Upper lobe of left lung (tissue), 4 donors: ENCODE measurements at regions not wholly inside any gene's neighbourhood (a gene's known extent, or its start where the extent isn't known, plus 50 kb on each side); places are given as distances from the start of the nearest gene placed in this dataset.

ENCODE experiments used
- POLR2A ChIP-seq, 4 donors: fragments of 450-650 bp; IDR thresholded peaks; one replicate each; pipeline ENCODE4 v1.5.1; 2016 to 2017; ENCODE audit warnings: antibody characterized with exemption in 4 of 4, mild to moderate bottlenecking in 2 of 4
- TF ChIP-seq, protein P1 (sequence below), 6 experiments: fragments of 450-650 bp in 4 of 6; fragments of 200-600 bp in 2 of 6; sonication (generic) in 2 of 6; IDR thresholded peaks; one replicate each; pipeline ENCODE4 v1.5.1; 2016 to 2019; ENCODE audit warnings: antibody characterized with exemption in 6 of 6

DNA sequence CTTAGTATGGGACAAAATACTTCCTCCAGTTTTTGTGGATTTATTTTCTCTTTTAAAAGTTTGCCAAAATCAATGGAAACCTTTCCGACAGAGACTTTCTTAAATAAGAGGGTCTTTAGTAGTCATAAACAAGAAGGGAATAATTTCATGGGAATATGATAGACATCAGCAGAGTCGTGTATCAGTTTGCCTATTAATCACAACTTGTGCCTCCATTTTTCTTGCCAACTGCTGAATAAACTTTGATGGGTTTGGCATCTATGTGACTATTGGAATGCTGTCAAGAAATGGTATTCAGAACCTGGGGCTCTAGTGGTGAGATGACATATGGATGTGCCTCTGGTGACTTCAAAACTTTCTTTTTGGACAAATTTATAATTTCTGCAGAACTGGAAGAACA lies 1668.2 kb downstream of the MAT2B start:
- no peak for TF ChIP-seq POLR2A (IDR thresholded peaks at IDR 0.05)
- TF ChIP-seq, protein P1, sequence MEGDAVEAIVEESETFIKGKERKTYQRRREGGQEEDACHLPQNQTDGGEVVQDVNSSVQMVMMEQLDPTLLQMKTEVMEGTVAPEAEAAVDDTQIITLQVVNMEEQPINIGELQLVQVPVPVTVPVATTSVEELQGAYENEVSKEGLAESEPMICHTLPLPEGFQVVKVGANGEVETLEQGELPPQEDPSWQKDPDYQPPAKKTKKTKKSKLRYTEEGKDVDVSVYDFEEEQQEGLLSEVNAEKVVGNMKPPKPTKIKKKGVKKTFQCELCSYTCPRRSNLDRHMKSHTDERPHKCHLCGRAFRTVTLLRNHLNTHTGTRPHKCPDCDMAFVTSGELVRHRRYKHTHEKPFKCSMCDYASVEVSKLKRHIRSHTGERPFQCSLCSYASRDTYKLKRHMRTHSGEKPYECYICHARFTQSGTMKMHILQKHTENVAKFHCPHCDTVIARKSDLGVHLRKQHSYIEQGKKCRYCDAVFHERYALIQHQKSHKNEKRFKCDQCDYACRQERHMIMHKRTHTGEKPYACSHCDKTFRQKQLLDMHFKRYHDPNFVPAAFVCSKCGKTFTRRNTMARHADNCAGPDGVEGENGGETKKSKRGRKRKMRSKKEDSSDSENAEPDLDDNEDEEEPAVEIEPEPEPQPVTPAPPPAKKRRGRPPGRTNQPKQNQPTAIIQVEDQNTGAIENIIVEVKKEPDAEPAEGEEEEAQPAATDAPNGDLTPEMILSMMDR (IDR thresholded peaks at IDR 0.05) = no peak
